Occipital lobe (tissue), 2 donors: ENCODE measurements at regions not wholly inside any gene's neighbourhood (a gene's known extent, or its start where the extent isn't known, plus 50 kb on each side); places are given as distances from the start of the nearest gene placed in this dataset. TPM values are rescaled to one million over a fixed set of nuclear protein-coding genes. Genes with fewer than 3 reads are reported as not detected.
A peak's percentile ranks its signal among the peaks of the same experiment; 100 is the strongest.

Experiments used
- DNase-seq: peaks from one replicate; lab custom pipeline; 2025; lab: John Stamatoyannopoulos, UW
- small RNA-seq: library from RNA; depleted of rRNA; stranded (forward); fragments of <200 nt; gene quantifications from one replicate; pipeline ENCODE3, GENCODE V24; 2014

GRCh38 chr1:182127656-182128055, 66.1 kb upstream of the ZNF648 start:
- no peak for DNase-seq

- DNase-seq: no peak
These were observed 64.8 kb upstream of the ZNF648 start for GRCh38 chr1:182126272-182126800.

- no peak for DNase-seq
These were observed 61.4 kb upstream of the ZNF648 start for GRCh38 chr1:182122913-182123260.

- DNase-seq: no peak
These were observed 60.9 kb upstream of the ZNF648 start for GRCh38 chr1:182122256-182122912.

GRCh38 chr1:182121787-182122186, 60.3 kb upstream of the ZNF648 start:
- no peak for DNase-seq

- DNase-seq: peak; percentile 39
These were observed 59.1 kb upstream of the ZNF648 start for GRCh38 chr1:182120411-182121258.

- no peak for DNase-seq
These were observed 58.1 kb upstream of the ZNF648 start for GRCh38 chr1:182119631-182120030.

GRCh38 chr1:182118851-182119250, 57.3 kb upstream of the ZNF648 start:
- DNase-seq: no peak

- DNase-seq: no peak
These were observed 53.1 kb upstream of the ZNF648 start for GRCh38 chr1:182114627-182115023.

- DNase-seq: peak; percentile 76
These were observed 52.5 kb upstream of the ZNF648 start for GRCh38 chr1:182113879-182114626.

- DNase-seq: no peak
These were observed 50.0 kb upstream of the ZNF648 start for GRCh38 chr1:182111496-182111895.

Small RNA genes in the stretch of these regions (small RNA-seq; reads per million reads assigned to genes)
- gene RNU6-152P: not detected
